ENCODE measurements at regions not wholly inside any gene's neighbourhood (a gene's known extent, or its start where the extent isn't known, plus 50 kb on each side); places are given as distances from the start of the nearest gene placed in this dataset.

DNA sequence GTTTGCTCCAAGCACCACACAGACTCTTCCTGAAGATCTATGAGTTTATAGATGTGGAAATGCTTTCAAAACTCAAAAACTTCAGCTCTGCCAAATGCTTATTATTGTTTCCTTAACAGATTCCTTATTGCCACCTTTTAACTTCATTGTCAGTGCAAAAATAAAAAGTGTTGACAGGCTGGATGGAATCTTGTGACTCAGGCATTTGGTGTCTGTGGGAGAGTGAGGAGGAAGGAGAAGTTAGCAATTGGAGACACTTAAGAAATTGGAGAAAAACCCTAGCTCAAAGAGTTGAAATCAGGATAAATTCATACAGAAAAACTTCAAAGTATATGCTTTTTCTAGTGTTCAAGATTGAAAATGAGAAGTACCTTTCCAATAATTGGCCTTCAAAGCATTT, 140.6 kb upstream of the PUM3 start:
- TF ChIP-seq, protein P1, sequence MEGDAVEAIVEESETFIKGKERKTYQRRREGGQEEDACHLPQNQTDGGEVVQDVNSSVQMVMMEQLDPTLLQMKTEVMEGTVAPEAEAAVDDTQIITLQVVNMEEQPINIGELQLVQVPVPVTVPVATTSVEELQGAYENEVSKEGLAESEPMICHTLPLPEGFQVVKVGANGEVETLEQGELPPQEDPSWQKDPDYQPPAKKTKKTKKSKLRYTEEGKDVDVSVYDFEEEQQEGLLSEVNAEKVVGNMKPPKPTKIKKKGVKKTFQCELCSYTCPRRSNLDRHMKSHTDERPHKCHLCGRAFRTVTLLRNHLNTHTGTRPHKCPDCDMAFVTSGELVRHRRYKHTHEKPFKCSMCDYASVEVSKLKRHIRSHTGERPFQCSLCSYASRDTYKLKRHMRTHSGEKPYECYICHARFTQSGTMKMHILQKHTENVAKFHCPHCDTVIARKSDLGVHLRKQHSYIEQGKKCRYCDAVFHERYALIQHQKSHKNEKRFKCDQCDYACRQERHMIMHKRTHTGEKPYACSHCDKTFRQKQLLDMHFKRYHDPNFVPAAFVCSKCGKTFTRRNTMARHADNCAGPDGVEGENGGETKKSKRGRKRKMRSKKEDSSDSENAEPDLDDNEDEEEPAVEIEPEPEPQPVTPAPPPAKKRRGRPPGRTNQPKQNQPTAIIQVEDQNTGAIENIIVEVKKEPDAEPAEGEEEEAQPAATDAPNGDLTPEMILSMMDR (IDR thresholded peaks at IDR 0.05), result no peak
- no peak for TF ChIP-seq POLR2A (IDR thresholded peaks at IDR 0.05)
